Muscle of back (tissue), 3 donors: ENCODE measurements at regions not wholly inside any gene's neighbourhood (a gene's known extent, or its start where the extent isn't known, plus 50 kb on each side); places are given as distances from the start of the nearest gene placed in this dataset.
"Not testable (repeated sequence)": the region's sequence is repeated elsewhere in the genome, so short reads cannot be mapped to it uniquely, and the experiment has no call there.

ENCODE experiments used
- DNase-seq, 3 donors: peaks; one replicate each; pipeline versions ENCODE4 v3.0.0 to v3.0.0-alpha.2; 2013

GRCh38 chrX:153266140-153266539 lies 55.4 kb downstream of the PNMA6F start:
- not testable (repeated sequence) for DNase-seq

- not testable (repeated sequence) for DNase-seq
Measured at GRCh38 chrX:153260468-153260867, 61.1 kb downstream of the PNMA6F start.

- DNase-seq: not testable (repeated sequence)
Measured at GRCh38 chrX:153253239-153253638, 68.3 kb downstream of the PNMA6F start.

GRCh38 chrX:153252378-153253129 lies 69.0 kb downstream of the PNMA6F start:
- not testable (repeated sequence) for DNase-seq

- DNase-seq: not testable (repeated sequence)
Measured at GRCh38 chrX:153251952-153252351, 69.6 kb downstream of the PNMA6F start.

- not testable (repeated sequence) for DNase-seq
Measured at GRCh38 chrX:153250762-153251161, 70.8 kb downstream of the PNMA6F start.

GRCh38 chrX:153245288-153245731 lies 66.2 kb downstream of the MAGEA1 start:
- peak in 1 of 3 donors; percentile 46 for DNase-seq

- peak in 1 of 3 donors; percentile 22 for DNase-seq
Measured at GRCh38 chrX:153244767-153245166, 65.7 kb downstream of the MAGEA1 start.

- no peak for DNase-seq
Measured at GRCh38 chrX:153238361-153238760, 59.3 kb downstream of the MAGEA1 start.
